Neutrophil (primary cell): ENCODE measurements at regions not wholly inside any gene's neighbourhood (a gene's known extent, or its start where the extent isn't known, plus 50 kb on each side); places are given as distances from the start of the nearest gene placed in this dataset.

ENCODE experiments used
- H3K27ac ChIP-seq: fragments of 200-600 bp; sonication (generic); 2 replicates; pipeline ENCODE4 v1.5.1; 2016; ENCODE audit warnings: mild to moderate bottlenecking, moderate library complexity
- H3K27me3 ChIP-seq: fragments of 200-600 bp; sonication (generic); 2 replicates; pipeline ENCODE4 v1.6.0; 2016; ENCODE audit warnings: mild to moderate bottlenecking
- H3K36me3 ChIP-seq: fragments of 200-600 bp; sonication (generic); 2 replicates; pipeline ENCODE4 v1.5.1; 2017
- H3K4me1 ChIP-seq, 2 experiments: fragments of 200-600 bp in 1 of 2; sonication (generic) in 1 of 2; 1 replicate in 1 of 2; 2 replicates in 1 of 2; pipeline versions ENCODE4 v1.5.1 to v1.6.1; 2013 to 2016; ENCODE audit warnings: low read depth in 1 of 2, low read length in 1 of 2, mild to moderate bottlenecking in 1 of 2, moderate library complexity in 1 of 2; ENCODE audit not compliant: control insufficient read depth in 1 of 2, insufficient read depth in 1 of 2
- H3K4me3 ChIP-seq, 2 experiments: fragments of 200-600 bp in 1 of 2; sonication (generic) in 1 of 2; 1 replicate in 1 of 2; 2 replicates in 1 of 2; pipeline ENCODE4 v1.5.1; 2013 to 2016; ENCODE audit warnings: low read depth in 1 of 2, low read length in 1 of 2, mild to moderate bottlenecking in 1 of 2, moderate library complexity in 1 of 2
- H3K9me3 ChIP-seq: fragments of 200-600 bp; sonication (generic); 2 replicates; pipeline ENCODE4 v1.5.1; 2016
- CTCF ChIP-seq: fragments of 200-600 bp; sonication (generic); IDR thresholded peaks from 2 replicates; pipeline ENCODE4 v1.5.1; 2016; ENCODE audit warnings: antibody characterized with exemption

- no peaks in the 10 kb centered on the region for H3K36me3 ChIP-seq
- peaks cover 10% of the 10 kb centered on the region for H3K27me3 ChIP-seq
- no peaks in the 10 kb centered on the region for H3K9me3 ChIP-seq
- H3K27ac ChIP-seq = no peak overlapping the region
- H3K4me3 ChIP-seq = no peak overlapping the region
- no peak for TF ChIP-seq CTCF
- H3K4me1 ChIP-seq = no peaks in the 10 kb centered on the region
These were observed 224.8 kb upstream of the LYZL1 start for GRCh38 chr10:29063806-29064644.

GRCh38 chr10:29064680-29065079 is 224.2 kb upstream of the LYZL1 start:
- Histone ChIP-seq H3K27me3 (peaks cover 14% of the 10 kb centered on the region), H3K27ac (no peak overlapping the region), H3K9me3 (no peaks in the 10 kb centered on the region), H3K4me3 (no peak overlapping the region), H3K36me3 (no peaks in the 10 kb centered on the region), H3K4me1 (no peaks in the 10 kb centered on the region)
- TF ChIP-seq CTCF = no peak

- H3K36me3 ChIP-seq = no peaks in the 10 kb centered on the region
- TF ChIP-seq CTCF = no peak
- H3K27ac ChIP-seq = no peak overlapping the region
- no peak overlapping the region for H3K4me3 ChIP-seq
- peaks cover 19% of the 10 kb centered on the region for H3K27me3 ChIP-seq
- no peaks in the 10 kb centered on the region for H3K9me3 ChIP-seq
- no peaks in the 10 kb centered on the region for H3K4me1 ChIP-seq
These were observed 221.7 kb upstream of the LYZL1 start for GRCh38 chr10:29067161-29067560.

- Histone ChIP-seq H3K9me3 (no peaks in the 10 kb centered on the region), H3K27me3 (peaks cover 19% of the 10 kb centered on the region), H3K27ac (no peak overlapping the region), H3K4me1 (no peaks in the 10 kb centered on the region), H3K4me3 (no peak overlapping the region), H3K36me3 (no peaks in the 10 kb centered on the region)
- no peak for TF ChIP-seq CTCF
These were observed 221.2 kb upstream of the LYZL1 start for GRCh38 chr10:29067628-29068027.

GRCh38 chr10:29068302-29068701 is 220.6 kb upstream of the LYZL1 start:
- Histone ChIP-seq H3K27me3 (peaks cover 19% of the 10 kb centered on the region), H3K4me3 (no peak overlapping the region)

More at GRCh38 chr10:29068302-29068701, 220.6 kb upstream of the LYZL1 start:
- Histone ChIP-seq H3K4me1 (no peaks in the 10 kb centered on the region), H3K27ac (no peak overlapping the region), H3K36me3 (no peaks in the 10 kb centered on the region), H3K9me3 (no peaks in the 10 kb centered on the region)
- no peak for TF ChIP-seq CTCF
